ENCODE measurements at regions not wholly inside any gene's neighbourhood (a gene's known extent, or its start where the extent isn't known, plus 50 kb on each side); places are given as distances from the start of the nearest gene placed in this dataset.

GRCh38 chr3:144403040-144403457, 431.4 kb downstream of the DIPK2A start:
- TF ChIP-seq POLR2AphosphoS5 (IDR thresholded peaks at IDR 0.05; ENCODE audit: low read depth, low read length) (no peak), POLR2A (IDR thresholded peaks at IDR 0.05; ENCODE audit: low read depth, low read length) (no peak), TAF1 (IDR thresholded peaks at IDR 0.05; ENCODE audit: borderline replicate concordance, low read depth, low read length) (no peak)
